ENCODE measurements at regions not wholly inside any gene's neighbourhood (a gene's known extent, or its start where the extent isn't known, plus 50 kb on each side); places are given as distances from the start of the nearest gene placed in this dataset.
A peak's percentile ranks its signal among the peaks of the same experiment; 100 is the strongest.

DNA sequence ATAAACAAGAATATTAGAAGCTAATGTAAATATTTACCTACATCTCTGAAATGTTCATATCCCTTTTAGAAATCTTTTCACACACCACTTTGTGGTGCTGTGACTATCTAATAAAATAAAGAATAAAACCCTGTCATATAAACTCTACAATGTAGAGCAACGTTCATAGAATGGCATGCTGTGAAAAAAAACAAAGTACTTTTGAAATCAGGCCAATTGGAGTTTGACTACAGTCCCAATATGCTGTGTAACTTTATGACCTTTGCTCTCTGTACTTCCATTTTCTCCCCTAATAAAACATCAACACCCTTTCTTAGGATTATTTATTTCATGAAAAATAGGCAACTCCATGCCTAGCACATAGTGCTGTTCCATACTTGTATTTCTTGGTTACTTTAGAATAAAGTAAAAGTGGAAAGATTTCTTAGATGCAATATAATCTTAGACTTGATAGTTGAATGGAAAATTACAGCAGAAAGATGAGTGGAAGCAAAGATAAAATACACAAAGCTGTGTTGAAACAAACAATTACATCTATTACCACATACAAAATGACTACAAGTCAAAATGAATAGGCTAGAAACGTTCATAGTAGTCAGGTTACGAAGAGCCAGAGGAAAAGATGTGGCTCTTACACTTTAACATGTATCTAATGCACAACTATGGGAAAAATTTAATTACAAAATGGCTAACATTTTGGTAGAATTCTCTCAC, 613.2 kb upstream of the SLITRK5 start:
- H3K4me3 ChIP-seq (ENCODE audit: low read length) = no peak overlapping the region
- no peak for DNase-seq (ENCODE audit: low read depth)
- TF ChIP-seq, protein P1, sequence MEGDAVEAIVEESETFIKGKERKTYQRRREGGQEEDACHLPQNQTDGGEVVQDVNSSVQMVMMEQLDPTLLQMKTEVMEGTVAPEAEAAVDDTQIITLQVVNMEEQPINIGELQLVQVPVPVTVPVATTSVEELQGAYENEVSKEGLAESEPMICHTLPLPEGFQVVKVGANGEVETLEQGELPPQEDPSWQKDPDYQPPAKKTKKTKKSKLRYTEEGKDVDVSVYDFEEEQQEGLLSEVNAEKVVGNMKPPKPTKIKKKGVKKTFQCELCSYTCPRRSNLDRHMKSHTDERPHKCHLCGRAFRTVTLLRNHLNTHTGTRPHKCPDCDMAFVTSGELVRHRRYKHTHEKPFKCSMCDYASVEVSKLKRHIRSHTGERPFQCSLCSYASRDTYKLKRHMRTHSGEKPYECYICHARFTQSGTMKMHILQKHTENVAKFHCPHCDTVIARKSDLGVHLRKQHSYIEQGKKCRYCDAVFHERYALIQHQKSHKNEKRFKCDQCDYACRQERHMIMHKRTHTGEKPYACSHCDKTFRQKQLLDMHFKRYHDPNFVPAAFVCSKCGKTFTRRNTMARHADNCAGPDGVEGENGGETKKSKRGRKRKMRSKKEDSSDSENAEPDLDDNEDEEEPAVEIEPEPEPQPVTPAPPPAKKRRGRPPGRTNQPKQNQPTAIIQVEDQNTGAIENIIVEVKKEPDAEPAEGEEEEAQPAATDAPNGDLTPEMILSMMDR (IDR thresholded peaks at IDR 0.05; ENCODE audit: insufficient read depth, low read depth, low read length, missing control alignments) = no peak

DNA sequence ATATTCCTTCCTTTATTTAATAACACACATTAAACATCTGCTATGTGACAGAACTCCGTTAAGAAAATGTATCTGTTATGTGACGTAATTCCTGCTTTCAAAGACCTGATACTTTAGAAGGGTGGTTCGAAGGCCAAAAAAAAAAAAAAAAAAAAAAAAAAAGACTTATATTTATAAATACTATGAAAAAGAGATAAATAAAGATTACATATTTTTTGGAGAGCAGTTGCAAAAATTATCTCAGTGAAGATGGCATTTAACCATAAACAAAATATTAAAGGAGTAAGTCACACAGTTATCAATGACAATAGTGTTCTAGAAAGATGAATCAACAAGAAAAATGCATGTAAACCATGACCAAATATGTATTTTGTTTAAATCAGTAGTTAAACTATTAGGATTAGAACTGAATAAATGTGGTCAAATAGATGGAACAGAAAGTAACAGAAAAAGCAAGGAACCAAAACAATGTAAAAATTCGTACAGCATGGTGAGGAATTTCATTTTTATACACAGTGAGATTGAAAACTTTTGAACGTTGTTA, 612.3 kb upstream of the SLITRK5 start:
- H3K4me3 ChIP-seq (ENCODE audit: low read length) = no peak overlapping the region
- TF ChIP-seq, protein P1 (IDR thresholded peaks at IDR 0.05; ENCODE audit: insufficient read depth, low read depth, low read length, missing control alignments) = no peak
- DNase-seq (ENCODE audit: low read depth) = no peak

DNA sequence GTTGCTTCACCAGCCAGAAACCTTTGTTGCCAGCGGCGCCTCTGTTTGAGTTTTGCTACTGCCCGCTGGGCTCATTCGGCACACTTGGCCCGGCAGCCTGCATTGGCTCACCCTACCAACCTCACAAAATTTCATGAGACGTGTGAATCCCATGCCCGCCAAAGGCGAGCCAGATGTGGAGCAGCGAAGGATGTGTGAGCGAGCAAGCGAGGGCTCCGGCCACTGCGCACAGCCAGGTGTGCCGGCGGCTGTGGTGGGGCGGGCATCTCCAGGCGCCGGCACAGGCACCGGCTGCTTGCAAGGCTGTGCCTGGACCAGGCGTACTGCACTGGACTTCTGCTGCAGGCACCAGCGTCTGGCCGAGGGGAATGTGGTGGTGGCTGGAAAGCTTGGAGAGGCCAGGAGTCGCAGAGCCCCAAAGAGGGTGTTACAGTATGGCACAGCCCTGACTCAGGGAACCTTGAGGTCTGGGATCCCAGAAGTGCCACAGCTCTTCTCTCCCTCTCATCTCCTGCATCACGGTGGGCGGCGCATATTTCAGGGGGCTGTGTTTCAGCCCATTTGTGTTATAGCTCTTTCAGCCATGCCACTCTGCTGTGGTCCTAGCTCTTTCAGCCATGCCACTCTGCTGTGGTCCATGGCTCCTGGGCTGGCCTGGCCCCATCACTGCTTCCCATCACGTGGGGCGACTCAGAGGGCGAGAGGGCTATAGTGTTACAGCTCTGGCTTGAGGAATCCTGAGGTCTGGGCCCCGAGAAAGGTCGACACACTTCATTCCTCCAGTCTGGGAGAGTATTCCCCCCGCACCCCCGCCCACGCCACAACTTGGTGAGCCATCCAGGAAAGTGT, 592.0 kb upstream of the SLITRK5 start:
- no peak overlapping the region for H3K4me3 ChIP-seq (ENCODE audit: low read length)
- DNase-seq (ENCODE audit: low read depth) = no peak
- TF ChIP-seq, protein P1 (IDR thresholded peaks at IDR 0.05; ENCODE audit: insufficient read depth, low read depth, low read length, missing control alignments) = no peak

DNA sequence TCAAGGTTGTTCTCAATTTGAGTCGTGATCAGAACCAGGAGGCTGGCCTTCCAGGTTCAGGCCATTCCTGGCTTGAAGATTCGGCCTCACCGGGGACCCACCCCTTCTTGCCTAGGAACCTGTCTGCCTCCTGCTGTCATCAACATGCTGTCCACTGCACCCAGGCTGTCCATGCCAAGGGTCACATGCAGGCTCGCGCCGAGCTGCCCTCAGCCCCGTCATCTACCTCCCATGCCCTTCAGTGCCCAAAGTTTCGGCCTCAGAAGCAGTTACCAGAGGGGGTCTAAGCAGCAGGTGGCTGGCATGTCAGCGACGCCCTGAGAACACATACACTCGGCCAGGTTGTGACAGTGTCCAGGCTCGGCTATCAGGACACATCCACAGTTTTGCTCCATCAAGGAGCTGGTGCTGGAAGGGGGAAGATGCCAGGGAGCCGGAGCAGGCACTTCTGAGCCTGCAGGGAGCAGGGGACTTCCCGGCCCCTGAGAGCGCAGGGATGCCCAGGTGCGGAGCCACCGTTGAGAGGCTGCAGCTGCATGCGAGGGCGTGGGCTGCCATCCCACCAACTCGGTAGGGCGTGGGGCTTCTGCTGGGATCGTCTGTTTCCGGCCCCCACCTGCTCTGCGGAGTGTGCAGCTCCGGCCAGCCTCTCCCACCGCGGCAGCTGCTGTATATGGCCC, 590.9 kb upstream of the SLITRK5 start:
- no peak for DNase-seq (ENCODE audit: low read depth)
- TF ChIP-seq, protein P1 (IDR thresholded peaks at IDR 0.05; ENCODE audit: insufficient read depth, low read depth, low read length, missing control alignments) = no peak
- H3K4me3 ChIP-seq (ENCODE audit: low read length) = no peak overlapping the region

DNA sequence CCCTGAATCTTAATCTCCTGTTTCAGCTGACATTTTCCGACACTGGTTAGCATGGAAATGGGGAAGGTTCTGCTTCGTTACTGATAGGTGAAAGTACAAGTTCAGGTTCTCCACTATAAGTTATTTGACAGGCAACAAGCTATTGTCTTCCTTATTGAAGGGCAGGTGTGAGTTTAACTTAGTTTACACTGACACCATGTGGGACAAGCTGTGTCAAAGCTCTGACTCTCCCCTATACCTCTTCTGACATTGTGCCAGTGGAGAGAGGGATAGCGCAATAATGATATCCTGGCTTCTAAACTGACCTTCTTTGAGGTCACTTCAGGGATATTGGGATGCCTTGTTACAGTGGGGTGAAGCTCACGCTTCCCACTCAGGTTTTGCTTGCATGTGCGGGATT, 587.0 kb upstream of the SLITRK5 start:
- TF ChIP-seq, protein P1 (IDR thresholded peaks at IDR 0.05; ENCODE audit: insufficient read depth, low read depth, low read length, missing control alignments) = no peak
- DNase-seq (ENCODE audit: low read depth) = peak; percentile 10

DNA sequence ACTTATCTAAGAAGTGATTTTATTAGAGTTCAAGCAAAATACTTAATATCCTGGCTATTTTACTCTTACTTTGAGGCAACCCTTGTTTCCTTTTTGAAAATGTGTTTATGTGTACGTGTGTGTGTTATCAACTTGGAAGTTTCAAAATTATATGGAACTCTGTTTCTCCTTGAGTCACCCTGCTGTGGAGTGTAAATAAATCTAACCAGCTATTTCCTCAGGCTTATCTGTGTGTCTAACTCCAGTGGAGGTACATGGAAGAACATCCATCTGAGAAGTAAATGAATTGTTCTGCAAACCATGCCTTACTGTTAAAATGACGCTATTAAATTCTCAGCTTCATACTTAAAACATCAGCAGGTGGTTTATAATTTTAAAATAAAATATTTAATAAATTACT, 583.4 kb upstream of the SLITRK5 start:
- no peak overlapping the region for H3K4me3 ChIP-seq (ENCODE audit: low read length)
- TF ChIP-seq, protein P1 (IDR thresholded peaks at IDR 0.05; ENCODE audit: insufficient read depth, low read depth, low read length, missing control alignments) = no peak
- no peak for DNase-seq (ENCODE audit: low read depth)

More for the DNA sequence above, 587.0 kb upstream of the SLITRK5 start:
- no peak overlapping the region for H3K4me3 ChIP-seq (ENCODE audit: low read length)
